A673 (cell line): ENCODE measurements at regions not wholly inside any gene's neighbourhood (a gene's known extent, or its start where the extent isn't known, plus 50 kb on each side); places are given as distances from the start of the nearest gene placed in this dataset.

Source experiments
- BruUV-seq: library from RNA; stranded (reverse); fragments of 400-500 nt; replicated peaks from 2 replicates; lab custom pipeline; 2021; lab: Mats Ljungman, UMichigan
- CTCF ChIA-PET: fragments of 300-600 bp; sonication (Branson Sonifier 250); formaldehyde crosslinking; loops from one replicate; lab custom pipeline; 2022; ENCODE audit warnings: antibody characterized with exemption; lab: Charles Lee
- POLR2A ChIA-PET: fragments of 300-600 bp; sonication (Branson Sonifier 250); formaldehyde crosslinking; loops from one replicate; lab custom pipeline; 2022; ENCODE audit warnings: antibody characterized with exemption; ENCODE audit not compliant: low non-redundant PET; lab: Charles Lee
- DNase-seq: peaks from one replicate; pipeline ENCODE4 v3.0.0-alpha.2; 2015; ENCODE audit warnings: low spot score
- H3K27ac ChIP-seq: fragments of 200-600 bp; sonication (generic); 2 replicates; pipeline ENCODE4 v1.5.1; 2016; ENCODE audit warnings: mixed run types, low read depth, mild to moderate bottlenecking, mixed read lengths, antibody characterized with exemption, low read length; ENCODE audit not compliant: poor library complexity, severe bottlenecking
- H3K27me3 ChIP-seq: fragments of 200-600 bp; sonication (generic); replicated peaks from 2 replicates; pipeline ENCODE4 v1.6.1; 2017; ENCODE audit warnings: mixed run types, low read depth, mild to moderate bottlenecking, mixed read lengths, antibody characterized with exemption, low read length; ENCODE audit not compliant: insufficient read depth, poor library complexity
- H3K36me3 ChIP-seq: fragments of 200-600 bp; sonication (generic); 2 replicates; pipeline ENCODE4 v1.6.1; 2016; ENCODE audit warnings: mixed run types, mild to moderate bottlenecking, mixed read lengths, antibody characterized with exemption, low read length; ENCODE audit not compliant: insufficient read depth, poor library complexity, severe bottlenecking
- H3K4me1 ChIP-seq: fragments of 200-600 bp; sonication (generic); 2 replicates; pipeline ENCODE4 v1.6.1; 2017; ENCODE audit warnings: mixed run types, mild to moderate bottlenecking, mixed read lengths, antibody characterized with exemption, low read length; ENCODE audit not compliant: insufficient read depth, poor library complexity, severe bottlenecking
- H3K4me3 ChIP-seq: fragments of 200-600 bp; sonication (generic); 2 replicates; pipeline ENCODE4 v1.5.1; 2016; ENCODE audit warnings: low read depth, mixed run types, mild to moderate bottlenecking, mixed read lengths, low read length; ENCODE audit not compliant: poor library complexity, severe bottlenecking
- H3K9me3 ChIP-seq: fragments of 200-600 bp; sonication (generic); 2 replicates; pipeline ENCODE4 v1.6.1; 2016; ENCODE audit warnings: mixed run types, low read depth, mild to moderate bottlenecking, mixed read lengths, antibody characterized with exemption, low read length; ENCODE audit not compliant: poor library complexity, severe bottlenecking
- CTCF ChIP-seq: fragments of 300-800, 200-600 bp; sonication (generic); conservative IDR thresholded peaks from 2 replicates; pipeline ENCODE4 v1.5.1; 2017; ENCODE audit warnings: low read depth, mild to moderate bottlenecking, antibody characterized with exemption, low read length, moderate library complexity, mixed read lengths
- EZH2 ChIP-seq: fragments of 200-600 bp; sonication (generic); IDR thresholded peaks from 2 replicates; pipeline ENCODE4 v1.6.1; 2017; ENCODE audit warnings: borderline replicate concordance, low read depth, mild to moderate bottlenecking, mixed read lengths, antibody characterized with exemption, low read length; ENCODE audit not compliant: poor library complexity, severe bottlenecking
- intact Hi-C: fragments of 100-400 bp; cut with micrococcal nuclease; formaldehyde crosslinking; loops from one replicate; pipeline ENCODE4 v1.10.0; 2022; ENCODE audit not compliant: unreplicated experiment

DNA sequence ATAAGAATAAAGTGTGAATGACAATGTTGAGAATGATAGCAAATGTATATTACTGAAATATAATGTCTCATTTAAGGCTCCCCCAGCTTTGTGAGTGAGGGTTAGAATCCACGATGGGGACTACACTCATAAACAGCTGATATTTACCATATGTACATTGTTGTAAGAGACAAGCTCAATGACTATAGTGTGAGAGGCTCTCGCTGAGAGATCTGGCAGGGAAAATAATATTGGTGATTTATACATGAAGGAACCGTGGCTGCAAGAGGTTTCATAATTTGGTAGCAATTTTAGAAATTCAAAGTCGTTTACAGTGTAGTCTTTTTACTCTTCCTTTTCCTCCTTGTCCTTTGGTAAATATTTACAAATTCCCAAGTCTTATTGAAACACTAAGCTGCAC, 342.2 kb upstream of the AKR1E2 start:
- peaks cover 9% of the 10 kb centered on the region for H3K27me3 ChIP-seq
- no peak overlapping the region for H3K27ac ChIP-seq
- H3K4me3 ChIP-seq, result no peak overlapping the region
- no peaks in the 10 kb centered on the region for H3K36me3 ChIP-seq
- H3K9me3 ChIP-seq, result no peaks in the 10 kb centered on the region
- TF ChIP-seq EZH2, result no peak
- TF ChIP-seq CTCF, result no peak
- intact Hi-C loops, result no loop called here
- BruUV-seq, result no TSS peak
- H3K4me1 ChIP-seq, result no peaks in the 10 kb centered on the region
- ChIA-PET CTCF (no interaction called here), POLR2A (no interaction called here)
- DNase-seq, result no peak

DNA sequence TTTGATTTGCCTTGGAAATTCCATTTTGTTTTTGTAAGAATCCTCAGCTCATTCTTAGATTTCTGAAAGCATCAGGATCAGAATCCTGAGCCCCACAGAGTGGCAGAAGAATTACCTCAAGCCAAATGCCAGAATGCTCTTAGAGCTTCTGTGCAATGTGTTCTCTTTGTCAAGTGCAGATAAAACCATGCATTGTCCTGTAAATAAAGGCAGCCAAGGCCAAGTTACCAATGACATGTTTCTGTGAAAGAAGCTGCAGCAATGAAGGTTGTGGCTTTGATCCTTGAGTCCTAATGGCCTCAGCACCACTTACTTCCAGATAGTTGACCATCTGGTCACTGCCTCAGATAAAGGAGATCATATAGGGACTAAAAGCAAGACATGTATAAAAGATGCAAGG, 343.3 kb upstream of the AKR1E2 start:
- TF ChIP-seq CTCF, result no peak
- TF ChIP-seq EZH2, result no peak
- Histone ChIP-seq H3K9me3 (no peaks in the 10 kb centered on the region), H3K4me3 (no peak overlapping the region), H3K4me1 (no peaks in the 10 kb centered on the region), H3K27me3 (peaks cover 9% of the 10 kb centered on the region), H3K27ac (no peak overlapping the region), H3K36me3 (no peaks in the 10 kb centered on the region)
- CTCF ChIA-PET, result no interaction called here
- no TSS peak for BruUV-seq
- intact Hi-C loops, result no loop called here
- POLR2A ChIA-PET, result no interaction called here
- no peak for DNase-seq

GRCh38 chr10:4481192-4481591, 344.8 kb upstream of the AKR1E2 start:
- CTCF ChIA-PET, result no interaction called here
- no peak overlapping the region for H3K4me3 ChIP-seq
- POLR2A ChIA-PET, result no interaction called here
- no peaks in the 10 kb centered on the region for H3K9me3 ChIP-seq
- no peaks in the 10 kb centered on the region for H3K4me1 ChIP-seq
- BruUV-seq, result no TSS peak
- TF ChIP-seq CTCF, result no peak
- TF ChIP-seq EZH2, result no peak
- no peaks in the 10 kb centered on the region for H3K36me3 ChIP-seq
- no peak for DNase-seq
- H3K27me3 ChIP-seq, result peaks cover 9% of the 10 kb centered on the region
- intact Hi-C loops, result no loop called here
- no peak overlapping the region for H3K27ac ChIP-seq
